H1 (cell line): ENCODE measurements at regions not wholly inside any gene's neighbourhood (a gene's known extent, or its start where the extent isn't known, plus 50 kb on each side); places are given as distances from the start of the nearest gene placed in this dataset.
"Not testable (repeated sequence)": the region's sequence is repeated elsewhere in the genome, so short reads cannot be mapped to it uniquely, and the experiment has no call there.

Experiments
- CTCF ChIA-PET: fragments of 300-600 bp; sonication (Branson Sonifier 250); formaldehyde crosslinking; loops from one replicate; lab custom pipeline; 2021; ENCODE audit not compliant: partially characterized antibody; lab: Charles Lee
- POLR2A ChIA-PET: fragments of 300-600 bp; sonication (Branson Sonifier 250); formaldehyde crosslinking; loops from one replicate; lab custom pipeline; 2021; ENCODE audit warnings: inconsistent platforms; ENCODE audit not compliant: partially characterized antibody; lab: Charles Lee
- DNase-seq, 2 experiments: peaks; one replicate each; pipeline versions ENCODE4 v3.0.0 to v3.0.0-alpha.2; 2010 to 2022; ENCODE audit warnings: low spot score in 2 of 2, low read depth in 1 of 2, mixed read lengths in 1 of 2
- FAIRE-seq: peaks from 2 replicates; lab custom pipeline; 2011; peaks lifted over from hg19 to GRCh38; lab: Jason Lieb, UNC
- H2AFZ ChIP-seq: 2 replicates; pipeline ENCODE4 v1.8.1; 2012; ENCODE audit warnings: low read length, inconsistent platforms
- H2AK5ac ChIP-seq: 2 replicates; pipeline ENCODE4 v1.6.1; 2013; ENCODE audit warnings: low read depth, low read length
- H2BK120ac ChIP-seq: replicated peaks from 2 replicates; pipeline ENCODE3; 2013; ENCODE audit warnings: low read depth, low read length, inconsistent platforms
- H2BK12ac ChIP-seq: 2 replicates; pipeline ENCODE4 v1.6.1; 2013; ENCODE audit warnings: low read depth, low read length
- H2BK15ac ChIP-seq: 2 replicates; pipeline ENCODE4 v1.6.1; 2013; ENCODE audit warnings: low read length
- H2BK20ac ChIP-seq: 2 replicates; pipeline ENCODE4 v1.6.1; 2013; ENCODE audit warnings: low read length
- H2BK5ac ChIP-seq: 2 replicates; pipeline ENCODE4 v1.6.1; 2013; ENCODE audit warnings: low read depth, low read length
- H3K14ac ChIP-seq: 2 replicates; pipeline ENCODE4 v1.6.1; 2013; ENCODE audit warnings: inconsistent platforms; ENCODE audit not compliant: insufficient read length
- H3K18ac ChIP-seq: 2 replicates; pipeline ENCODE4 v1.6.1; 2013; ENCODE audit warnings: low read length; ENCODE audit errors: extremely low read depth
- H3K23ac ChIP-seq: 2 replicates; pipeline ENCODE4 v1.6.1; 2013; ENCODE audit warnings: inconsistent platforms; ENCODE audit not compliant: insufficient read length
- H3K23me2 ChIP-seq: 2 replicates; pipeline ENCODE4 v1.6.1; 2013; ENCODE audit warnings: low read depth, low read length
- H3K27ac ChIP-seq: 2 replicates; pipeline ENCODE4 v1.6.1; 2011; ENCODE audit warnings: low read depth, low read length, inconsistent platforms
- H3K27me3 ChIP-seq, 4 experiments: replicated peaks in 1 of 4; 1 replicate in 1 of 4; 2 replicates in 3 of 4; pipeline versions ENCODE4 v1.6.1 to v1.8.1; 2011 to 2013; ENCODE audit warnings: low read length in 3 of 4, mild to moderate bottlenecking in 3 of 4, inconsistent platforms in 2 of 4, mixed read lengths in 2 of 4, moderate library complexity in 1 of 4; ENCODE audit not compliant: control insufficient read depth in 3 of 4, insufficient read depth in 3 of 4; ENCODE audit errors: extremely low read depth in 1 of 4
- H3K36me3 ChIP-seq, 4 experiments: 2 replicates each; pipeline versions ENCODE4 v1.6.1 to v1.8.1; 2011 to 2013; ENCODE audit warnings: mild to moderate bottlenecking in 4 of 4, low read length in 3 of 4, moderate library complexity in 2 of 4, control low read depth in 1 of 4, inconsistent platforms in 1 of 4; ENCODE audit not compliant: insufficient read depth in 4 of 4, control insufficient read depth in 2 of 4
- H3K4ac ChIP-seq: replicated peaks from 2 replicates; pipeline ENCODE3; 2013; ENCODE audit warnings: low read length, low read depth, mixed read lengths, inconsistent platforms; ENCODE audit not compliant: insufficient read length
- H3K4me1 ChIP-seq, 4 experiments: replicated peaks in 1 of 4; 1 replicate in 1 of 4; 2 replicates in 3 of 4; pipeline versions ENCODE4 v1.6.1 to v1.8.1; 2011 to 2013; ENCODE audit warnings: low read length in 3 of 4, inconsistent platforms in 2 of 4, mixed read lengths in 1 of 4; ENCODE audit not compliant: insufficient read depth in 4 of 4, control insufficient read depth in 3 of 4
- H3K4me2 ChIP-seq, 2 experiments: 2 replicates each; pipeline versions ENCODE4 v1.6.1 to v1.8.1; 2011 to 2013; ENCODE audit warnings: low read depth in 2 of 2, low read length in 2 of 2, control low read depth in 1 of 2, inconsistent platforms in 1 of 2, mild to moderate bottlenecking in 1 of 2; ENCODE audit not compliant: insufficient read depth in 1 of 2
- H3K4me3 ChIP-seq, 4 experiments: fragments of 200-600, 300-600 bp in 1 of 4; sonication (generic), shearing (Covaris generic), sonication (Bioruptor Twin) in 1 of 4; 2 replicates each; pipeline versions ENCODE4 v1.5.1 to v1.8.1; 2011 to 2016; ENCODE audit warnings: low read length in 4 of 4, low read depth in 3 of 4, control low read depth in 2 of 4, inconsistent platforms in 2 of 4, mild to moderate bottlenecking in 2 of 4, mixed read lengths in 1 of 4, moderate library complexity in 1 of 4; ENCODE audit not compliant: insufficient read depth in 2 of 4; ENCODE audit errors: extremely low read depth in 1 of 4
- H3K56ac ChIP-seq: replicated peaks from 2 replicates; pipeline ENCODE3; 2013; ENCODE audit warnings: low read depth, mild to moderate bottlenecking, mixed read lengths, low read length, inconsistent platforms; ENCODE audit not compliant: insufficient read length
- H3K79me1 ChIP-seq: 2 replicates; pipeline ENCODE4 v1.6.1; 2013; ENCODE audit warnings: low read depth, low read length, control low read depth
- H3K79me2 ChIP-seq, 2 experiments: 2 replicates each; pipeline versions ENCODE4 v1.6.1 to v1.8.1; 2012 to 2013; ENCODE audit warnings: low read length in 2 of 2, mild to moderate bottlenecking in 2 of 2, inconsistent platforms in 1 of 2; ENCODE audit not compliant: insufficient read depth in 2 of 2, control insufficient read depth in 1 of 2
- H3K9ac ChIP-seq, 4 experiments: replicated peaks in 1 of 4; 1 replicate in 1 of 4; 2 replicates in 3 of 4; pipeline versions ENCODE4 v1.6.1 to v1.8.1; 2011 to 2013; ENCODE audit warnings: low read depth in 3 of 4, low read length in 3 of 4, control low read depth in 2 of 4, mild to moderate bottlenecking in 2 of 4, moderate library complexity in 2 of 4, inconsistent platforms in 1 of 4; ENCODE audit errors: extremely low read depth in 1 of 4
- H3K9me3 ChIP-seq, 2 experiments: 2 replicates each; pipeline versions ENCODE4 v1.6.1 to v1.8.1; 2012 to 2013; ENCODE audit warnings: mild to moderate bottlenecking in 2 of 2, moderate library complexity in 2 of 2, control low read depth in 1 of 2, inconsistent platforms in 1 of 2, low read depth in 1 of 2, low read length in 1 of 2, mixed read lengths in 1 of 2; ENCODE audit not compliant: insufficient read depth in 2 of 2
- H4K20me1 ChIP-seq, 2 experiments: replicated peaks in 1 of 2; 2 replicates each; pipeline versions ENCODE3 to v1.8.1; 2011 to 2013; ENCODE audit warnings: inconsistent platforms in 2 of 2, low read length in 2 of 2, mild to moderate bottlenecking in 1 of 2; ENCODE audit not compliant: insufficient read depth in 2 of 2, control insufficient read depth in 1 of 2
- H4K5ac ChIP-seq: 2 replicates; pipeline ENCODE4 v1.6.1; 2013; ENCODE audit warnings: low read length, low read depth, mixed read lengths, inconsistent platforms; ENCODE audit not compliant: insufficient read length
- H4K8ac ChIP-seq: 2 replicates; pipeline ENCODE4 v1.8.0; 2013; ENCODE audit warnings: mild to moderate bottlenecking, moderate library complexity, low read length, inconsistent platforms; ENCODE audit not compliant: insufficient read depth; ENCODE audit errors: extremely low read depth
- H4K91ac ChIP-seq: replicated peaks from 2 replicates; pipeline ENCODE3; 2013; ENCODE audit warnings: low read length, mixed read lengths, inconsistent platforms; ENCODE audit not compliant: insufficient read length
- WGBS, 2 experiments: shearing (Covaris generic) in 1 of 2; methylation state at CpG; one replicate each; pipeline versions ENCODE4 v1.1.6 to v1.1.7; 2013 to 2015; ENCODE audit warnings: low lambda C conversion rate in 2 of 2, mixed read lengths in 2 of 2, inconsistent platforms in 1 of 2, low coverage in 1 of 2, missing lambda C conversion rate in 1 of 2; ENCODE audit not compliant: insufficient replicate concordance in 2 of 2, insufficient coverage in 1 of 2, insufficient read length in 1 of 2; ENCODE audit errors: extremely low coverage in 1 of 2, missing lambda C conversion rate in 1 of 2; 5-methylcytosine and 5-hydroxymethylcytosine counted together

DNA sequence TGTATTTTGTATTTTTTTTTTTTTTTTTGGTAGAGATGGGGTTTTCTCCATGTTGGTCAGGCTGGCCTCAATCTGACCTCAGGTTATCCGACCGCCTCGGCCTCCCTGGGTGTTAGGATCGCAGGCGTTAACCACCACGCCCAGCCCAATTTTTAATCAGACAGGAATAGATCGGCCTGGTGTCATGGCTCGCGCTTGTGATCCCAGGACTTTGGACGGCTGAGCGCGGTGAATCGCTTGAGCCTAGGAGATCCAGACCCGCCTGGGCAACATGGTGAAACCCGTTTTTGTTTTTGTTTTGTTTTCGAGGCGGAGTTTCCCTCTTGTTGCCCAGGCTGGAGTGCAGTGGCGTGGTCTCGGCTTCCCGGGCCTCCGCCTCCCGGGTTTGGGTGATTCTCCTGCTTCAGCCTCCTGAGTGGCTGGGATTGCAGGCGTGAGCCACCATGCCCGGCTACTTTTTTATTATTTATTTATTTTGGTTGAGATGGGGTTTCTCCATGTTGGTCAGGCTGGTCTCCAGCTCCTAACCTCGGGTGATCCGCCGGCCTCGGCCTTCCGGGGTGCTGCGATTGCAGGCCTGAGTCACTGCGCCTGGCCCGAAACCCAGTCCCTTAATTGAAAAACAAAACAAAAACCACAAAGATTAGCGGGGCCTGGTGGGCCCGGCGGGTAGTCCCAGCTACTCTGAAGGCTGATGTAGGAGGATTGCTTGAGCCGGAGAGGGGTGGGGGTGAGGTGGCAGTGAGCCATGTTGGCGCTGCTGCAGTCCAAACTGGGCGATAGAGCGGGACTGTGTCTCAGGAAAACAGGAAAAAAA lies 63.9 kb downstream of the GOLGA6L7 start:
- H2BK15ac ChIP-seq, H2BK20ac ChIP-seq, H4K5ac ChIP-seq, DNase-seq, H3K36me3 ChIP-seq, H2BK5ac ChIP-seq, H4K8ac ChIP-seq, H3K79me2 ChIP-seq, H2AK5ac ChIP-seq, H3K18ac ChIP-seq, H3K14ac ChIP-seq, H4K20me1 ChIP-seq, H3K4me1 ChIP-seq, H2AFZ ChIP-seq, FAIRE-seq, H3K79me1 ChIP-seq, H3K27ac ChIP-seq, H3K56ac ChIP-seq, H2BK12ac ChIP-seq, H3K9me3 ChIP-seq, H3K4me3 ChIP-seq, H3K9ac ChIP-seq, H3K23me2 ChIP-seq, H4K91ac ChIP-seq, H2BK120ac ChIP-seq, POLR2A ChIA-PET, H3K23ac ChIP-seq, H3K4me2 ChIP-seq, H3K27me3 ChIP-seq, H3K4ac ChIP-seq: not testable (repeated sequence)
- CTCF ChIA-PET, result interaction anchor here (0.7 kb wide), 1 partner anchor 128 kb away, joined by 3 read pairs; no protein-coding TSS in a partner anchor
- 93% methylated on average over 34 of the region's 39 CpGs; no CpG with 5 or more reads in 1 of the 2 experiments for WGBS, 2 experiments
